GM12872 (cell line): ENCODE measurements at regions not wholly inside any gene's neighbourhood (a gene's known extent, or its start where the extent isn't known, plus 50 kb on each side); places are given as distances from the start of the nearest gene placed in this dataset.

ENCODE experiments used
- TF ChIP-seq, protein P1 (sequence below): IDR thresholded peaks from 3 replicates; pipeline ENCODE4 v1.5.1; 2011; ENCODE audit warnings: low read depth, mild to moderate bottlenecking, low read length, moderate library complexity; ENCODE audit not compliant: insufficient read depth

DNA sequence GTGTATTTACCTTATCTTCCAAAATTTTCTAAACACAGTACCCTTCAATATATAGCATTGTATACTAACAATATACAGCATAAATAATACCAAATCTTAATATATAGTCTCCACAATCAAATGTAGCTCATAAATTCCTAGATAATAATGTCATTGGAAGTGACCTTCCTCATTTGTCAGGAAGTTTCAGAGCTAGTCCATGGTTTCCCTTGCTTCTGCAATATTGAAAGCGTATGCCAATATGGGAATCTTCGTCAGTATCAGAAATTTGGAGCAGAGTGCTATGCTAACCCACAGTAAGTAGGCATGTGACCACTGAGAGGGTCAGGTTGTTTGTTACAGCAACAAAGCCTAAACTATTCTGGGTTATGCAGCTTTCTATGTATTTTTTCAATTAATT, 774.9 kb upstream of the CDH10 start:
- TF ChIP-seq, protein P1, sequence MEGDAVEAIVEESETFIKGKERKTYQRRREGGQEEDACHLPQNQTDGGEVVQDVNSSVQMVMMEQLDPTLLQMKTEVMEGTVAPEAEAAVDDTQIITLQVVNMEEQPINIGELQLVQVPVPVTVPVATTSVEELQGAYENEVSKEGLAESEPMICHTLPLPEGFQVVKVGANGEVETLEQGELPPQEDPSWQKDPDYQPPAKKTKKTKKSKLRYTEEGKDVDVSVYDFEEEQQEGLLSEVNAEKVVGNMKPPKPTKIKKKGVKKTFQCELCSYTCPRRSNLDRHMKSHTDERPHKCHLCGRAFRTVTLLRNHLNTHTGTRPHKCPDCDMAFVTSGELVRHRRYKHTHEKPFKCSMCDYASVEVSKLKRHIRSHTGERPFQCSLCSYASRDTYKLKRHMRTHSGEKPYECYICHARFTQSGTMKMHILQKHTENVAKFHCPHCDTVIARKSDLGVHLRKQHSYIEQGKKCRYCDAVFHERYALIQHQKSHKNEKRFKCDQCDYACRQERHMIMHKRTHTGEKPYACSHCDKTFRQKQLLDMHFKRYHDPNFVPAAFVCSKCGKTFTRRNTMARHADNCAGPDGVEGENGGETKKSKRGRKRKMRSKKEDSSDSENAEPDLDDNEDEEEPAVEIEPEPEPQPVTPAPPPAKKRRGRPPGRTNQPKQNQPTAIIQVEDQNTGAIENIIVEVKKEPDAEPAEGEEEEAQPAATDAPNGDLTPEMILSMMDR: no peak

DNA sequence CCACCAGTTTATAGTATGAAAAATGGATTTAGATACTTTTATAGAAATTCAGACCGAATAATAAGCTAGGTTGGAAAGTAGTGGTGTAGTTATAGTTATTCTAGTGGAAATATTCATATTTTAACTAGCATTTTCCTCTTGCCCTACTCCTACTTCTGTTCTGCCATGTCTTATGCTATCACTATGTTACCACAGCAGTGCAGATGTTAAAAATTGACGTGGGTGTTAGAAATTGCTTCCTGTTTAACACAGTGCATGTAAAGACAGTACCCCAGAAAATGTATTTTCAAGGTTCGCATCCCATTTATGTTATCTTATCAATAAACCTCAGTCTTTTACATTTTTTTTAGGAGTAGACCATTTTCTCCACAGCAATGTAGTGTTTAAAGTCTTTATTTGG, 774.2 kb upstream of the CDH10 start:
- TF ChIP-seq, protein P1: no peak

DNA sequence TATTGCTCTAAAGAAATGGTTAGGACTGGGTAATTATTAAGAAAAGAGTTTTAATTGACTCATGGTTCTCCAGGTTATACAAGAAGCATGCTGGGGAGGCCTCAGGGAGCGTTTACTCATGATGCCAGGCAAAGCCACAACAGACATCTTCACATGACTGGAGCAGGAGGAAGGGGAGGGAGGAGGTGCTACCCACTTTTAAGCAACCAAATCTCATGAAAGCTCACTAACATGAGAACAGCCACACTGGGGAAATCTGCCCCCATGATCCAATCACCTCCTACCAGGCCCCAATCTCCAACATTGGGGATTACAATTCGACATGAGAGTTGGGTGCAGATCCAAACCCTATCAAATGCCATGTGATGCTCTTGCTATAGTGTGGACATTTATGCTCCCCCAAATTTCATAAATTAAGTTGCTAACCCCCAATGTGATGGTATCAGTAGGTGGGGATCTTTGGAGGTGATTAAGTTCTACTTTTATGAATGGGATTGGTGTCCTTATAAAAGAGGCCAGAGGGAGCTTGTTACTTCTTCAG, 773.6 kb upstream of the CDH10 start:
- TF ChIP-seq, protein P1: no peak

DNA sequence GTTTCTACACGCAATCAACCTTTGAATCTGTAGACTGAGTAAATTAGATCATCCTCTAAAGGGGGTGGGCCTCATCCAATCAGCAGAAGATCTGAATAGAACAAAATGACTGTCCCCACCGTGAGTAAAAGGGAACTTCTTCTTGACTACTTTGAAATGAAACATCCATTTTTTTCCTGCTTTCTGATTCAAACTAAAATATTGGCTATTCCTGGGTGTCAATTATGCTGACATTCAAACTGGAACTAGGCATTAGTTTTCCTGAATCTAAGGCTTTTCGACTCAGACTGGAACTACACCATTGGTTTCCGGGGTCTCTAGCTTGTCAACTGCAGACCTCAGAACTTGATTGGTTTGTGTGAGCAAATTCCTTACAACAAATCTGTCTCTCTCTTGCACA, 772.2 kb upstream of the CDH10 start:
- TF ChIP-seq, protein P1: no peak

DNA sequence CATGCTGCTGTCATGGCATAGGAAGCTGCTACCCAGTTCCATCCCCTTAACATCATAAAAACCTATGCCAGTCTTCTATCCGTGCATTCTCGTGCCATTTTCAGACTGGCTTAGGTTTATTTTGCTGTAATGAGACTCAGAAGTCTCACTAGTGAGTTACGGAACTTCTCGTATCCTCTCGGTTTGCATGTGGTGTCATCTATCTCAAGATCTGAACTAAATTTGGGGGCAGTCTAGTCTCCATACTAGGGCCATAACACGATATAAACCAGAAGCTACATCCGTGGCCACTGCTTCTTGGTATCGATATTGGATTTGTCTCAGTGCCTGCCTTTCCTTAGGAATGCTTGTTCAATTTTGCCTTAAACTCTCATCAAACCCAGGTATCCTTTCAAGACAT, 771.2 kb upstream of the CDH10 start:
- TF ChIP-seq, protein P1: no peak

DNA sequence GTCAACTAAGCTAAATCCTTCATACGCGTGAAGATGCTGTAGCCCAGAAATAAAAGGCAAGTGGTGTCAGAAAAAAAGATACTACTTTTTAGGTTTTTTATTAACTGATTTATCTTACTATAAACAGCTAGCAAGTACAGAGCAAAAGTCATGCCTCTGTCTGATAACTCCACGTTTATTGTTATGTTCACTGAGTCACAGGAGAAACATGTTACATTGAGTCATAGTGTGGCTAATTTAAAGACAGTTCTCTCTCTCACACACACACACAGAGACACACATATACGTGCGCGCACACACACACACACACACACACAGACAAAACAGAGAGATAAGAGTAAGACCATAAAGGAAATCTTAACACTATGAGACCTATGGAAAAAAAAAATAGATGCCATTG, 770.0 kb upstream of the CDH10 start:
- TF ChIP-seq, protein P1: no peak

DNA sequence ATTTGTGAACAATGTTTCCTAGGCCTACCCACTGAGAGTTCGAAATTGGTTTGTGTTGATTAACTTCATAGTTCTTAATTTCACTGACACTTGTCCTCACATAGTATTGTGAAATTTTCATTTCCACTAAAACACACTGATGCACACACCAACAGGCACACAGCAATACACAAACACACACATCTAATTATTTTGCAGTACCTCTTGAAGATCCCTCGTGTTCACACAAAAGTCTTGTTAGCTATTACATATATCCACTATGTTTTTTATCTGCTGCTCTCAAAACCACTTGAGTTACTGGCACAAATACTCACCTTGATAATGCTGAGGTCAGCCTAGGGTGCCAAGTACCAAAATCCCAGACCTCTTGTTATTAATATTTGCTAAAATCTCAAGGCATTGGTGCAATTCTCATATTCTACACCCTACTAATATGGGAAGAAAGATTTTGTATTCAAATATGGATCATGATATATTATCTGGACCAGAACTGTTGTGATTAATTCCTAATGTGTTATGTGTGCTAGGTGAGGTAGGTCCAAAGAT, 767.4 kb upstream of the CDH10 start:
- TF ChIP-seq, protein P1: no peak
